Keratinocyte (primary cell): ENCODE measurements at regions not wholly inside any gene's neighbourhood (a gene's known extent, or its start where the extent isn't known, plus 50 kb on each side); places are given as distances from the start of the nearest gene placed in this dataset.

Source experiments
- DNase-seq: peaks from one replicate; pipeline ENCODE4 v3.0.0-alpha.2; 2011; ENCODE audit warnings: low read depth, missing footprints, low spot score
- FAIRE-seq: peaks from 2 replicates; lab custom pipeline; 2011; peaks lifted over from hg19 to GRCh38; lab: Jason Lieb, UNC
- H2AFZ ChIP-seq: 2 replicates; pipeline ENCODE4 v1.6.0; 2012; ENCODE audit warnings: low read length, control low read depth, inconsistent platforms; ENCODE audit not compliant: control insufficient read depth
- H3K27ac ChIP-seq: 2 replicates; pipeline ENCODE4 v1.5.1; 2011; ENCODE audit warnings: low read length; ENCODE audit not compliant: control insufficient read depth, insufficient read depth
- H3K27me3 ChIP-seq: 3 replicates; pipeline ENCODE4 v1.6.0; 2011; ENCODE audit warnings: low read length; ENCODE audit not compliant: control insufficient read depth, insufficient read depth; ENCODE audit errors: extremely low read depth
- H3K36me3 ChIP-seq, 2 experiments: 2 replicates in 1 of 2; 3 replicates in 1 of 2; pipeline ENCODE4 v1.5.1; 2011; ENCODE audit warnings: low read length in 2 of 2, mild to moderate bottlenecking in 1 of 2; ENCODE audit not compliant: control insufficient read depth in 2 of 2, insufficient read depth in 2 of 2; ENCODE audit errors: extremely low read depth in 1 of 2
- H3K4me1 ChIP-seq: 3 replicates; pipeline ENCODE4 v1.5.1; 2011; ENCODE audit warnings: low read length; ENCODE audit not compliant: control insufficient read depth, insufficient read depth; ENCODE audit errors: extremely low read depth
- H3K4me2 ChIP-seq: 3 replicates; pipeline ENCODE4 v1.6.0; 2011; ENCODE audit warnings: low read depth, low read length; ENCODE audit not compliant: control insufficient read depth, insufficient read depth; ENCODE audit errors: extremely low read depth
- H3K4me3 ChIP-seq, 3 experiments: fragments of 200-600 bp in 1 of 3; sonication (generic) in 1 of 3; 2 replicates in 2 of 3; 3 replicates in 1 of 3; pipeline ENCODE4 v1.5.1; 2011 to 2016; ENCODE audit warnings: low read length in 3 of 3, mild to moderate bottlenecking in 3 of 3, control low read depth in 2 of 3, inconsistent platforms in 1 of 3, low read depth in 1 of 3, mixed read lengths in 1 of 3, mixed run types in 1 of 3, moderate library complexity in 1 of 3; ENCODE audit not compliant: control insufficient read depth in 2 of 3, insufficient read depth in 2 of 3; ENCODE audit errors: extremely low read depth in 1 of 3
- H3K79me2 ChIP-seq: 2 replicates; pipeline ENCODE4 v1.6.0; 2012; ENCODE audit warnings: low read length; ENCODE audit not compliant: control insufficient read depth, insufficient read depth
- H3K9ac ChIP-seq: 3 replicates; pipeline ENCODE4 v1.6.0; 2011; ENCODE audit warnings: low read length; ENCODE audit not compliant: control insufficient read depth, insufficient read depth; ENCODE audit errors: extremely low read depth
- H3K9me1 ChIP-seq: 3 replicates; pipeline ENCODE4 v1.6.0; 2011; ENCODE audit warnings: low read length; ENCODE audit not compliant: control insufficient read depth, insufficient read depth; ENCODE audit errors: extremely low read depth
- H3K9me3 ChIP-seq: 2 replicates; pipeline ENCODE4 v1.5.1; 2012; ENCODE audit warnings: low read depth, low read length; ENCODE audit not compliant: control insufficient read depth
- H4K20me1 ChIP-seq: 3 replicates; pipeline ENCODE4 v1.6.0; 2011; ENCODE audit warnings: low read length; ENCODE audit not compliant: control insufficient read depth, insufficient read depth; ENCODE audit errors: extremely low read depth
- CTCF ChIP-seq, 3 experiments: IDR thresholded peaks in 1 of 3; conservative IDR thresholded peaks in 1 of 3; optimal IDR thresholded peaks in 1 of 3; 2 replicates in 2 of 3; 3 replicates in 1 of 3; pipeline versions ENCODE3 to v1.5.1; 2011; ENCODE audit warnings: low read length in 3 of 3, mild to moderate bottlenecking in 3 of 3, moderate library complexity in 2 of 3, control low read depth in 1 of 3, inconsistent platforms in 1 of 3; ENCODE audit not compliant: insufficient read depth in 2 of 3; ENCODE audit errors: extremely low read depth in 1 of 3
- EZH2 ChIP-seq: IDR thresholded peaks from one replicate; pipeline ENCODE4 v1.6.1; 2012; ENCODE audit warnings: inconsistent platforms, mild to moderate bottlenecking, low read length, moderate library complexity
- dilution Hi-C: fragments of 300-500 bp; cut with MboI; formaldehyde crosslinking; loops from one replicate; pipeline ENCODE4 v1.7.0; 2020; ENCODE audit warnings: low sequenced_read_pairs; ENCODE audit not compliant: extremely low pct_ligation_motif_present

GRCh38 chr15:25061808-25062550 lies 107.2 kb downstream of the SNRPN start:
- no peak overlapping the region for H3K4me3 ChIP-seq
- TF ChIP-seq EZH2 (no peak), CTCF (optimal IDR thresholded peaks at IDR 0.05 in 1 of 3, IDR thresholded peaks at IDR 0.05 in 1 of 3, conservative IDR thresholded peaks at IDR 0.05 in 1 of 3; ENCODE audit: extremely low read depth in 1 of 3, insufficient read depth in 2 of 3, low read length in 3 of 3) (no peak)
- no peak overlapping the region for H3K4me2 ChIP-seq
- H3K27me3 ChIP-seq: no peaks in the 10 kb centered on the region
- no peaks in the 10 kb centered on the region for H3K4me1 ChIP-seq
- peaks cover 6 to 28% of the 10 kb centered on the region in 2 experiments for H3K36me3 ChIP-seq
- FAIRE-seq (no peak), DNase-seq (no peak)
- no peak overlapping the region for H2AFZ ChIP-seq
- H3K27ac ChIP-seq: no peak overlapping the region
- H3K9ac ChIP-seq: no peak overlapping the region
- H4K20me1 ChIP-seq: no peaks in the 10 kb centered on the region
- no peaks in the 10 kb centered on the region for H3K79me2 ChIP-seq
- no peaks in the 10 kb centered on the region for H3K9me1 ChIP-seq
- dilution Hi-C loops: no loop called here
- H3K9me3 ChIP-seq: peaks cover 94% of the 10 kb centered on the region

GRCh38 chr15:25062551-25063430 lies 108.0 kb downstream of the SNRPN start:
- no peak for FAIRE-seq
- H2AFZ ChIP-seq: no peak overlapping the region
- TF ChIP-seq CTCF (optimal IDR thresholded peaks at IDR 0.05 in 1 of 3, IDR thresholded peaks at IDR 0.05 in 1 of 3, conservative IDR thresholded peaks at IDR 0.05 in 1 of 3; ENCODE audit: extremely low read depth in 1 of 3, insufficient read depth in 2 of 3, low read length in 3 of 3): no peak
- TF ChIP-seq EZH2: no peak
- H3K9ac ChIP-seq: no peak overlapping the region
- H3K27me3 ChIP-seq: no peaks in the 10 kb centered on the region
- no peaks in the 10 kb centered on the region for H3K79me2 ChIP-seq
- H3K27ac ChIP-seq: no peak overlapping the region
- no peak overlapping the region for H3K4me3 ChIP-seq
- H3K4me2 ChIP-seq: no peak overlapping the region
- no peaks in the 10 kb centered on the region for H3K9me1 ChIP-seq
- H3K36me3 ChIP-seq: peaks cover 6 to 28% of the 10 kb centered on the region in 2 experiments
- H3K9me3 ChIP-seq: peaks cover 92% of the 10 kb centered on the region
- no peaks in the 10 kb centered on the region for H4K20me1 ChIP-seq
- no peaks in the 10 kb centered on the region for H3K4me1 ChIP-seq
- dilution Hi-C loops: no loop called here
- no peak for DNase-seq
